MG63 (cell line): ENCODE measurements at regions not wholly inside any gene's neighbourhood (a gene's known extent, or its start where the extent isn't known, plus 50 kb on each side); places are given as distances from the start of the nearest gene placed in this dataset.
"Not testable (repeated sequence)": the region's sequence is repeated elsewhere in the genome, so short reads cannot be mapped to it uniquely, and the experiment has no call there.

Experiments used
- DNase-seq: peaks from one replicate; pipeline ENCODE4 v3.0.0-alpha.2; 2020
- H3K27me3 ChIP-seq: fragments of 250-450 bp; sonication (Bioruptor Pico); 2 replicates; pipeline ENCODE4 v1.5.1; 2020; ENCODE audit warnings: mild to moderate bottlenecking, moderate library complexity
- H3K36me3 ChIP-seq: fragments of 250-450 bp; sonication (Bioruptor Pico); 2 replicates; pipeline ENCODE4 v1.5.1; 2020; ENCODE audit warnings: mild to moderate bottlenecking, moderate library complexity
- H3K4me3 ChIP-seq: fragments of 250-450 bp; sonication (Bioruptor Pico); 2 replicates; pipeline ENCODE4 v1.5.1; 2020; ENCODE audit warnings: mild to moderate bottlenecking, moderate library complexity
- H3K9me3 ChIP-seq: fragments of 250-450 bp; sonication (Bioruptor Pico); 2 replicates; pipeline ENCODE4 v1.5.1; 2020; ENCODE audit warnings: mild to moderate bottlenecking, moderate library complexity

- Histone ChIP-seq H3K4me3 (no peak overlapping the region), H3K36me3 (no peaks in the 10 kb centered on the region), H3K9me3 (no peaks in the 10 kb centered on the region), H3K27me3 (no peaks in the 10 kb centered on the region)
- no peak for DNase-seq
Observed at GRCh38 chr3:139124197-139124596, 79.5 kb upstream of the PRR23C start.

- no peak overlapping the region for H3K4me3 ChIP-seq
- peak; percentile 21 for DNase-seq
- H3K9me3 ChIP-seq: no peaks in the 10 kb centered on the region
- H3K36me3 ChIP-seq: no peaks in the 10 kb centered on the region
- H3K27me3 ChIP-seq: no peaks in the 10 kb centered on the region
Observed at GRCh38 chr3:139127101-139127500, 82.4 kb upstream of the PRR23C start.

GRCh38 chr3:139127629-139128028 is 82.9 kb upstream of the PRR23C start:
- not testable (repeated sequence) for H3K36me3 ChIP-seq, H3K27me3 ChIP-seq, H3K4me3 ChIP-seq, DNase-seq, H3K9me3 ChIP-seq

- DNase-seq: no peak
- no peak overlapping the region for H3K4me3 ChIP-seq
- no peaks in the 10 kb centered on the region for H3K27me3 ChIP-seq
- H3K9me3 ChIP-seq: no peaks in the 10 kb centered on the region
- no peaks in the 10 kb centered on the region for H3K36me3 ChIP-seq
Observed at GRCh38 chr3:139128803-139129202, 84.1 kb upstream of the PRR23C start.

GRCh38 chr3:139129892-139130291 is 85.2 kb upstream of the PRR23C start:
- no peaks in the 10 kb centered on the region for H3K9me3 ChIP-seq

GRCh38 chr3:139130390-139131140 is 85.9 kb upstream of the PRR23C start:
- Histone ChIP-seq H3K9me3 (no peaks in the 10 kb centered on the region), H3K27me3 (no peaks in the 10 kb centered on the region), H3K36me3 (no peaks in the 10 kb centered on the region), H3K4me3 (no peak overlapping the region)
- DNase-seq: no peak

More at GRCh38 chr3:139129892-139130291, 85.2 kb upstream of the PRR23C start:
- Histone ChIP-seq H3K36me3 (no peaks in the 10 kb centered on the region), H3K27me3 (no peaks in the 10 kb centered on the region), H3K4me3 (no peak overlapping the region)
- no peak for DNase-seq

- H3K9me3 ChIP-seq: no peaks in the 10 kb centered on the region
Observed at GRCh38 chr3:139131951-139132350, 87.3 kb upstream of the PRR23C start.

GRCh38 chr3:139132976-139133375 is 88.3 kb upstream of the PRR23C start:
- no peak overlapping the region for H3K4me3 ChIP-seq
- no peaks in the 10 kb centered on the region for H3K9me3 ChIP-seq
- no peaks in the 10 kb centered on the region for H3K27me3 ChIP-seq
- no peaks in the 10 kb centered on the region for H3K36me3 ChIP-seq
- DNase-seq: no peak

More at GRCh38 chr3:139131951-139132350, 87.3 kb upstream of the PRR23C start:
- Histone ChIP-seq H3K36me3 (no peaks in the 10 kb centered on the region), H3K27me3 (no peaks in the 10 kb centered on the region), H3K4me3 (no peak overlapping the region)
- no peak for DNase-seq

GRCh38 chr3:139134678-139135372 is 90.1 kb upstream of the PRR23C start:
- Histone ChIP-seq H3K27me3 (no peaks in the 10 kb centered on the region), H3K9me3 (no peaks in the 10 kb centered on the region), H3K4me3 (no peak overlapping the region), H3K36me3 (no peaks in the 10 kb centered on the region)
- no peak for DNase-seq

GRCh38 chr3:139135657-139136056 is 91.0 kb upstream of the PRR23C start:
- no peaks in the 10 kb centered on the region for H3K36me3 ChIP-seq
- DNase-seq: no peak

GRCh38 chr3:139136469-139137202 is 91.9 kb upstream of the PRR23C start:
- no peak for DNase-seq
- H3K4me3 ChIP-seq: no peak overlapping the region

More at GRCh38 chr3:139135657-139136056, 91.0 kb upstream of the PRR23C start:
- Histone ChIP-seq H3K27me3 (no peaks in the 10 kb centered on the region), H3K9me3 (no peaks in the 10 kb centered on the region), H3K4me3 (no peak overlapping the region)

GRCh38 chr3:139140553-139140952 is 95.9 kb upstream of the PRR23C start:
- H3K36me3 ChIP-seq: no peaks in the 10 kb centered on the region
- no peaks in the 10 kb centered on the region for H3K9me3 ChIP-seq
- no peaks in the 10 kb centered on the region for H3K27me3 ChIP-seq
- no peak overlapping the region for H3K4me3 ChIP-seq
- no peak for DNase-seq

More at GRCh38 chr3:139136469-139137202, 91.9 kb upstream of the PRR23C start:
- Histone ChIP-seq H3K27me3 (no peaks in the 10 kb centered on the region), H3K36me3 (no peaks in the 10 kb centered on the region), H3K9me3 (no peaks in the 10 kb centered on the region)

GRCh38 chr3:139145980-139146379 is 101.3 kb upstream of the PRR23C start:
- H3K27me3 ChIP-seq, H3K9me3 ChIP-seq, H3K4me3 ChIP-seq, DNase-seq, H3K36me3 ChIP-seq: not testable (repeated sequence)

- no peak overlapping the region for H3K4me3 ChIP-seq
- DNase-seq: no peak
- H3K36me3 ChIP-seq: no peaks in the 10 kb centered on the region
- peaks cover 11% of the 10 kb centered on the region for H3K9me3 ChIP-seq
- H3K27me3 ChIP-seq: no peaks in the 10 kb centered on the region
Observed at GRCh38 chr3:139151530-139151929, 106.8 kb upstream of the PRR23C start.

- H3K36me3 ChIP-seq, H3K4me3 ChIP-seq, H3K27me3 ChIP-seq, DNase-seq: not testable (repeated sequence)
- peaks cover 11% of the 10 kb centered on the region for H3K9me3 ChIP-seq
Observed at GRCh38 chr3:139153434-139153833, 108.7 kb upstream of the PRR23C start.

- H3K9me3 ChIP-seq: no peaks in the 10 kb centered on the region
- H3K4me3 ChIP-seq: no peak overlapping the region
- no peaks in the 10 kb centered on the region for H3K36me3 ChIP-seq
- DNase-seq: no peak
- no peaks in the 10 kb centered on the region for H3K27me3 ChIP-seq
Observed at GRCh38 chr3:139157161-139157932, 112.7 kb upstream of the PRR23C start.

GRCh38 chr3:139159356-139159755 is 114.7 kb upstream of the PRR23C start:
- no peak for DNase-seq
- H3K27me3 ChIP-seq: no peaks in the 10 kb centered on the region
- H3K4me3 ChIP-seq: no peak overlapping the region
- H3K9me3 ChIP-seq: no peaks in the 10 kb centered on the region
- no peaks in the 10 kb centered on the region for H3K36me3 ChIP-seq
